ENCODE measurements at regions not wholly inside any gene's neighbourhood (a gene's known extent, or its start where the extent isn't known, plus 50 kb on each side); places are given as distances from the start of the nearest gene placed in this dataset.

DNA sequence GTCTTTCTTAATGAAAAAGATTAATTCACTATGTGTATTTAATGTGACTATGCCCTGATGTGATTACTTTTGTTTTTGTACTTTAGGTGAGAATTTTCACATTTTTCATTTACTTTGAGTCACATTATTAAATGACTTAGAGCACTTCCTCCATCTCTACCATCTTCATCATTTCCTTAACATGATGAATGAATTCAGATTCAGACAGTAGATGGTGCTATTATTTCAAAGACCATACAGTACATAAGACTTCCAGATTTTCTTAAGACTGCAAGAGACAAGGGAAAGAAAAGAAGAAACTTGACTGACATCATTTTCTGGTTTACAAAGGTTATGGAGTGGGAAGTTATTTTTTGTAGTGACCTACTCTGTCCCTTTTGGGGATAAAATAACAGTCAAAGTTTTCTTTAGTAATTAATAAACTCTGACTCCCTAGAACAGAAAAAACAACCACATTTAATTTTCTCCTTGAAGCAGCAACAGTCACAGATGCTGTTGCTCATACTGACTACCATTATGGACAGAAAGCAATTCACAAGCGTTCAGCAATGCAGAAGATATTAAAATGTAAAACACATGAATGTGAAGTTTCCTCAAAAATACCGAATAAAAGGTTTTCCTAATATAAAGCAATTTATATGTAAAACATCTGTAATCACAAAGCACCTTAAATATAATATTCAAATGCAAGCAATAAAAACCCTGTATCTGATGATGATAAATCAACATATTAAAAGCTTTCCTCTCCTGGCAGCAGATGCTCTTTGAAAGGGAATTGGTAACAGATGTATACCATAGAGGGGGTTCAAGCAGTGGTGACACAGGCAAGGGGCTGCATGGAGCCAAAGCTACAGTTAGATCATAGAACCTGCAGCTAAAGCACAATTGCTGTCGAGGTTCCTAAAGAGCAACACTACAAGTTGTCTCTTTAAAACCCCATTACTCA lies 1010.9 kb upstream of the NXPH2 start:
- H3K36me3 ChIP-seq (ENCODE audit: control insufficient read depth in 2 of 2, extremely low read depth in 1 of 2, insufficient read depth in 2 of 2, low read length in 2 of 2): no peaks in the 10 kb centered on the region
- dilution Hi-C loops (cut with MboI; ENCODE audit: extremely low pct_ligation_motif_present, low sequenced_read_pairs) (no loop called here), intact Hi-C loops (cut with micrococcal nuclease) (loop anchor here (1.0 to 5.0 kb wide), 2 partner anchors 156 to 1072 kb away; no protein-coding TSS in a partner anchor)
- no peaks in the 10 kb centered on the region for H4K20me1 ChIP-seq (replicated peaks; ENCODE audit: control insufficient read depth, extremely low read depth, insufficient read depth, low read length)
- H3K9me1 ChIP-seq (replicated peaks; ENCODE audit: control insufficient read depth, extremely low read depth, insufficient read depth, low read length): no peaks in the 10 kb centered on the region
- H3K4me1 ChIP-seq (ENCODE audit: control insufficient read depth, extremely low read depth, insufficient read depth, low read length): no peaks in the 10 kb centered on the region
- DNase-seq (ENCODE audit: low read depth, low spot score) (peak; percentile 45), FAIRE-seq (no peak)
- no peak overlapping the region for H3K27ac ChIP-seq (ENCODE audit: insufficient read depth, low read depth, low read length)
- no peaks in the 10 kb centered on the region for H3K9me3 ChIP-seq (replicated peaks; ENCODE audit: control insufficient read depth, insufficient read depth, low read length)
- CTCF ChIA-PET: interaction anchor here (1.1 to 1.6 kb wide), 3 partner anchors 8 to 1073 kb away, joined by 3 to 13 read pairs (median 7); no protein-coding TSS in a partner anchor
- H3K79me2 ChIP-seq (ENCODE audit: control insufficient read depth, insufficient read depth, low read length): no peaks in the 10 kb centered on the region
- POLR2A ChIA-PET: no interaction called here
- no peak overlapping the region for H3K4me3 ChIP-seq (replicated peaks in 1 of 3; ENCODE audit: insufficient read depth in 1 of 3, low read depth in 1 of 3, low read length in 3 of 3)
- H3K4me2 ChIP-seq (ENCODE audit: insufficient read depth, low read length): no peak overlapping the region
- BruUV-seq (replicated peaks): no TSS peak
- no peak overlapping the region for H3K9ac ChIP-seq (replicated peaks; ENCODE audit: extremely low read depth, insufficient read depth, low read length)
- no peaks in the 10 kb centered on the region for H3K27me3 ChIP-seq (ENCODE audit: control insufficient read depth in 2 of 2, insufficient read depth in 2 of 2, low read length in 2 of 2)
- H2AFZ ChIP-seq (ENCODE audit: low read depth, low read length): no peak overlapping the region
- TF ChIP-seq GATA2 (IDR thresholded peaks at IDR 0.05; ENCODE audit: insufficient read depth, insufficient read length, low read depth, low read length) (no peak), MYC (IDR thresholded peaks at IDR 0.05; ENCODE audit: low read depth, low read length) (no peak), POLR2AphosphoS5 (IDR thresholded peaks at IDR 0.05; ENCODE audit: insufficient read depth, low read depth, low read length) (no peak)
- TF ChIP-seq, protein P1, sequence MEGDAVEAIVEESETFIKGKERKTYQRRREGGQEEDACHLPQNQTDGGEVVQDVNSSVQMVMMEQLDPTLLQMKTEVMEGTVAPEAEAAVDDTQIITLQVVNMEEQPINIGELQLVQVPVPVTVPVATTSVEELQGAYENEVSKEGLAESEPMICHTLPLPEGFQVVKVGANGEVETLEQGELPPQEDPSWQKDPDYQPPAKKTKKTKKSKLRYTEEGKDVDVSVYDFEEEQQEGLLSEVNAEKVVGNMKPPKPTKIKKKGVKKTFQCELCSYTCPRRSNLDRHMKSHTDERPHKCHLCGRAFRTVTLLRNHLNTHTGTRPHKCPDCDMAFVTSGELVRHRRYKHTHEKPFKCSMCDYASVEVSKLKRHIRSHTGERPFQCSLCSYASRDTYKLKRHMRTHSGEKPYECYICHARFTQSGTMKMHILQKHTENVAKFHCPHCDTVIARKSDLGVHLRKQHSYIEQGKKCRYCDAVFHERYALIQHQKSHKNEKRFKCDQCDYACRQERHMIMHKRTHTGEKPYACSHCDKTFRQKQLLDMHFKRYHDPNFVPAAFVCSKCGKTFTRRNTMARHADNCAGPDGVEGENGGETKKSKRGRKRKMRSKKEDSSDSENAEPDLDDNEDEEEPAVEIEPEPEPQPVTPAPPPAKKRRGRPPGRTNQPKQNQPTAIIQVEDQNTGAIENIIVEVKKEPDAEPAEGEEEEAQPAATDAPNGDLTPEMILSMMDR (IDR thresholded peaks at IDR 0.05; ENCODE audit: extremely low read depth in 1 of 2, insufficient read depth in 1 of 2, low read depth in 1 of 2, low read length in 2 of 2): no peak
